GM19452 (cell line): ENCODE measurements at regions not wholly inside any gene's neighbourhood (a gene's known extent, or its start where the extent isn't known, plus 50 kb on each side); places are given as distances from the start of the nearest gene placed in this dataset.

Experiments
- ATAC-seq: cut with Tn5 transposase; IDR thresholded peaks from one replicate; pipeline ENCODE4 v1.9.1; 2021; ENCODE audit not compliant: unreplicated experiment

DNA sequence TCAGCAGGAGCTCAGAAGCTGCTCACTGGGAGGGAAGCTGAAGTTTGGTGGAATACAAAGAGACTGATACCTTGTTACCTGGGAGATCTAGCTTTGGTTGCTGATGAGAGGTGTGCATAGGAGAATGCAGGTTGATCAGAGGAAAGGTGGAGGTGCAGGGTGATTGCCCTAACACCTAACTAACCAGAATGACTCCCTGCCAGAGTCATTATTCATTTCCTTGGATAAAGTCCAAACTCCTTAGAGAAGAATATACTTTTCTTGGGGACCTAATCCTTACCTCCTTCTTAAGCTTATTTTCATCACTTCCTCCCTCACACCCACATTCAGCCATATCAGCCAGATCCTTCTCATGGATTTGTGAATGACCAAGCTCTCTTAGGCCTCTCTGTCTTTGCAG, 814.2 kb upstream of the TENM4 start:
- no peak for ATAC-seq

GRCh38 chr11:80241766-80242165, 800.9 kb upstream of the TENM4 start:
- no peak for ATAC-seq

- ATAC-seq, result no peak
These were observed 799.4 kb upstream of the TENM4 start for GRCh38 chr11:80240245-80240644.

DNA sequence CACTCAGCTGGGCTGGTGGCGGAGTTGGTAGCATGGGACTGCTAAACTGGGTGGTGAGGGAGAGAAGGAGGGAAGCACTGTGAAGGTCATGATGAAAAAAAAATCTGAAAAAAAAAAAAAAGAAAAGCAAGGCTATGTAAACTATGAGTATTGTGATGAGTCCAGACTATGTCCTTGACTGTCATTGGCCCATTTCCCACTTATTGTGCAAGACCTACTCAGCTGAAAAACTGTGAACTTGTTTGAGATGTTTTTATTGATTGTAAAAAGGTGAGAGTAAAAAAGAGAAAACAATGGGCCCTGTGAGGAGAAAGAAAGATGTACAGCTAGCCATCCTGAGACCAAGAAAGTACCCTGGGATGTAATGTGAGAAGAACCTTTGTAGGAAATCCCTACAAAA, 798.4 kb upstream of the TENM4 start:
- no peak for ATAC-seq

DNA sequence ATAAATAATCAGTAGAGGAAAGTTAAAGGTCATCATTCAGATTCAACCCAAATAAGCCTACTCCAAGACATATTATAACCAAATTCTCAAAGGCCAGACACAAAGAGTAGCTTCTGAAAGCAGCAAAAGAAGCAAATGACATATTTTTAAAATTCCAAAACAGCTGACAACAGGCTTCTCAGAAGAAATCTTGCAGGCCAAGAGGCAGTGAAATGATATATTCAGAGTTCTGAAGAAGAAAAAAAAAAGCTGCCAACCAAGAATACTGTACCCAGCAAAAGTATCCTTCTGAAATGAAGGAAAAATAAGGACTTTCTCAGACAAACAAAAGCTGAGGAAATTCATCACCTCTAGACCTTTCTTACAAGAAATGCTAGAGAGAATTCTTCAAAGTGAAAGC, 787.1 kb upstream of the TENM4 start:
- ATAC-seq, result no peak

GRCh38 chr11:80214413-80214812, 773.6 kb upstream of the TENM4 start:
- no peak for ATAC-seq

- ATAC-seq, result no peak
These were observed 770.8 kb upstream of the TENM4 start for GRCh38 chr11:80211673-80212072.

GRCh38 chr11:80204021-80204420, 763.2 kb upstream of the TENM4 start:
- ATAC-seq, result no peak

DNA sequence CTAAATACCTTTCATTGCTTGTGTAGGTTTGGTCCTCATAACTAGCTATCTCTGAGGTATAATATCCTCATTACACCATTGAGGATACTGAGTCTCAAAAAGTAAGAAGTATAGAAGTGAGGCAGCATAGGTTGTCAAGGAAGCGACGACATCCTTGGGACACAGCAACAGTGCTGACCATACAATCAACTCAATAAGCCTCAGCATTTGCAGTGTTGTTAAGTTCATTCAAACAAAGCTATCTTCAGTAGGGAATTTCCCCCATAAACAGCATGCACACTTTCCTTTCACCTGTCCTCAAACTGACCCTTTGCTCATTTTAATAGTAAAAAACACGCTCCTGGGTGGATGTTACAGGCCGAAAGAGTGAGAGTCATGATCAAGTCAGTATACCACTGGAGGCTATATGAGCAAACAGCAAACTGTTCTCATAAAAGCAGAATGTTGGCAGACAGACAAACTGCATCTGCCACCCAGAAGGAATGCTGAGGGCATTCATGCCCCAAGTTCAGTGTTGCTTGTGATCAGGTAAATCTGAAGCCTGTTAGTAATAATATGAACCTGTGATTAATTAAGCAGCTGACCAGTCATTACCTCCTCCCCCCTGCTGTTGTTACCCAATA, 756.2 kb upstream of the TENM4 start:
- no peak for ATAC-seq

- ATAC-seq, result no peak
These were observed 755.2 kb upstream of the TENM4 start for GRCh38 chr11:80196041-80196440.

DNA sequence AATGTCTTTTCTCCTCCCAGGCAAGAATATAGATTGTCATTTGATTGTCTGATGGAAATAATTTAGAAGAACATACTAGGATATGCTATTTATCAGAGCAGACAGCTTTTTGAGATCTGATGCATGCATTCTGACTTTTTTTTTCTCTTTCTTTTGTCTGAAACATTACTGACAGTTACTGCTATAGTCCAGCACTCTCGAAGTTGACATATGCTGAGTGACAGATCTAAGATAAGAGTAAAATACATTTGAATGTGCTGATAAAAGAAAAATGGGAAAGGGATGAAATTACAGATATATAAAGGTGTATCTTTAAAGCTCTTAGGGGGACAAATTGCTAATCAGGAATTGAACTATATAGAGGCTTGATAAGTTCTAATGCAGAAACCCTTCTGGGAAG, 753.8 kb upstream of the TENM4 start:
- ATAC-seq, result no peak

GRCh38 chr11:80194016-80194415, 753.2 kb upstream of the TENM4 start:
- no peak for ATAC-seq

GRCh38 chr11:80188076-80188627, 747.3 kb upstream of the TENM4 start:
- ATAC-seq, result no peak

GRCh38 chr11:80186692-80187091, 745.9 kb upstream of the TENM4 start:
- no peak for ATAC-seq

DNA sequence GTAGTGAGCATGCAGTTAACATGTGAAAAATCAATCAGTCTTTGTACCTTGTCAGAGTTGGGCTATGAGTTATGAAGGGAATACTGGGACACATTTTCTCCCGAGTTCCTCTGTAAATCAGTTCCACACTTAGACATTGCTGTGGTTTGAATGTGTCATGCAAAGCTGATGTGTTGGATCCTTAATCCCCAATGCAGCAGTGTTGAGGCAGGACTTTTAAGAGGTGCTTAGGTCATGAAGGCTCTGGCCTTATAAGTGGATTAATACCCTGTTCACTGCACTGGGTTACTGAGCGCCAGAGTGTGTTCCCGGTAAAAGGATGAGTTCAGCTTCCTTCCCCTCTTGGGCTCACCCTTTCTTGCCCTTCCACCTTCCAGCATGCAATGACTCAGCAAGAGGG, 742.1 kb upstream of the TENM4 start:
- ATAC-seq, result no peak

GRCh38 chr11:80173371-80174136, 732.7 kb upstream of the TENM4 start:
- ATAC-seq, result no peak

DNA sequence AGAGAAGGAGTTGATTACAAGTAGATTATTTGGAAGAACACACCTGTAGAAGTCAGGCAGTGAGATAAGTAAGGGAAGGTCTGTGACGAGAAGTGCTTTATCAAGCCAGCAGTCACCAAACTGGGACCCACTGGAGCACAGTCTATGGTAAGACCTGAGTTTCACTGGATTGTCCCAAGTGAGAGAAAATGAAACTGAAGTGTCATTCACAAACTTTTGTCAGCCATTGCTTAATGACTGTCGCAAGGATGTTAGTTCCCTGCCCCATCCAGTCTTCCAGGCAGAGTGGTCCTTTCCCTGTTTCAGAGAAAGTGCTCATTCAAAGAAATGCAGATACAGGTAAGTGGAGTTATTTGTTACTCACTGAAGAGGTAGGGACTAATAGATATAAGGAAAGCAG, 728.0 kb upstream of the TENM4 start:
- no peak for ATAC-seq

DNA sequence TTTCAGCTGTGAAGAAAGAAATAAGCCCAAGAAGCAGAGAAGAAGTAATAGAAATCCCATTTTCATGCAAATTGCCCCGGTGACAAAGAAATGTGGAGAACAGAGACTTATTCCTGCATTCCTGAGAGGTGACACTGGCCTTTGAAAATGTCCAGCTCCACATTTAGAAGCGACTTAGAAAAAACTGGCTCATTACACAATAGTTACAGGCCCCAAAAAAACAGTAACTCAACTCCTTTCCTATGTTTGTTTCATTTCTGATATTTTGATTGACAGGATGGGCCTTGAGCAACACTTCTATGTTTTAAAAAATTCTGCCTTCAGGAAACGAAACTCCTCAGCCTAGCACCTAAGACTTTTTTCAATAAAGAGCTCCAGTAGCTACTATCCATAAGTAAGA, 726.9 kb upstream of the TENM4 start:
- ATAC-seq, result no peak

DNA sequence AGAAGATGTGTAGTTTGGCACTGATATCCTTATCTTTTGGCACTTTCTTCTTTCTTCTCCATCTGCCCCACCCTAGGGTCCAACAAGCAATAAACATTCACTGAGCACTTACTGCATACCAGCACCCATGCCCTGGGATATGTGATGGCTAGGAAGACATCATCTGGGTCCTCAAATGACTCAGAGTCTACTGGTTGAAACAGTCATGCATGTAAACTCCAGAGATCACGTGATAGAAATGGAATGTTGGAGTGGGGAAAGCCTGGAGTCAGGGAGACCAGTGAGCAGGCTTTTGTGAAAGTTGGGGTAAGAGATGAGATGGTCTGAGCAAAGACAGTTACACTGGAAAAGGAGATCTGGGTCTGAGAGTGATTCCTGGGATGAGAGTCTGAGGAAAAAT, 724.9 kb upstream of the TENM4 start:
- no peak for ATAC-seq

GRCh38 chr11:80163441-80163840, 722.6 kb upstream of the TENM4 start:
- no peak for ATAC-seq

- ATAC-seq, result no peak
These were observed 722.2 kb upstream of the TENM4 start for GRCh38 chr11:80163011-80163410.

GRCh38 chr11:80162387-80162786, 721.6 kb upstream of the TENM4 start:
- no peak for ATAC-seq

DNA sequence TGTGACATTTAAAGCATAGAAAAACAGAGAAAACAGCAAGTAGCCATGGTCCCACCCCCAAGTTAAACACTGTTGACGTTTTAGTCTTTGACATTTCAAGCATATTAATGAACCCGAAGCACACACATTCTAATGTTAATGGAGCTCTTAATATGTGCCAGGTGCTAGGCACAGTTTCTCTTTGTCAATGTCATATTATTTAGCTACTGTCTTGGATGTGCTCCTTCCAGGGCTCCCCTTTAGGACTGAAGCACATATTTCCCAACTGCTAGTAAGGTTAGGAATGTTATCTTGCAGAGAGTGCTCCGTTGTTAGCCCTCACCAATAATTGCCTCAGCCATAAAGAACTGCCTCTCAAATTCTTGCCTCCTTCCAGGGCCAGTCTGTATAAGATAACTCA, 716.6 kb upstream of the TENM4 start:
- ATAC-seq, result no peak
